Chondrocyte (in vitro differentiated cells): ENCODE measurements at regions not wholly inside any gene's neighbourhood (a gene's known extent, or its start where the extent isn't known, plus 50 kb on each side); places are given as distances from the start of the nearest gene placed in this dataset.
"Not testable (repeated sequence)": the region's sequence is repeated elsewhere in the genome, so short reads cannot be mapped to it uniquely, and the experiment has no call there.

ENCODE experiments used
- DNase-seq: peaks from one replicate; pipeline ENCODE4 v3.0.0; 2021; ENCODE audit warnings: mixed read lengths, low spot score
- H3K27ac Mint-ChIP-seq: one replicate; pipeline ENCODE4 v1.8.0; 2021; ENCODE audit warnings: mild to moderate bottlenecking, moderate library complexity, mixed read lengths; ENCODE audit not compliant: unreplicated experiment
- H3K27me3 Mint-ChIP-seq: 2 replicates; pipeline ENCODE4 v1.8.0; 2021; ENCODE audit warnings: low read depth, mixed read lengths
- H3K36me3 Mint-ChIP-seq: 2 replicates; pipeline ENCODE4 v1.8.0; 2021; ENCODE audit warnings: low read depth, mixed read lengths
- H3K4me1 Mint-ChIP-seq: 2 replicates; pipeline ENCODE4 v1.8.0; 2021; ENCODE audit warnings: low read depth, mild to moderate bottlenecking, mixed read lengths
- H3K4me3 Mint-ChIP-seq: one replicate; pipeline ENCODE4 v1.8.0; 2021; ENCODE audit warnings: mild to moderate bottlenecking, moderate library complexity, mixed read lengths; ENCODE audit not compliant: unreplicated experiment
- H3K9me3 Mint-ChIP-seq: 2 replicates; pipeline ENCODE4 v1.8.0; 2021; ENCODE audit warnings: low read depth, mixed read lengths
- TF ChIP-seq, protein P1 (sequence below): fragments of 200-600 bp; sonication (generic); IDR thresholded peaks from 2 replicates; pipeline ENCODE4 v1.5.0; 2021; ENCODE audit warnings: antibody characterized with exemption, mild to moderate bottlenecking, moderate library complexity

DNA sequence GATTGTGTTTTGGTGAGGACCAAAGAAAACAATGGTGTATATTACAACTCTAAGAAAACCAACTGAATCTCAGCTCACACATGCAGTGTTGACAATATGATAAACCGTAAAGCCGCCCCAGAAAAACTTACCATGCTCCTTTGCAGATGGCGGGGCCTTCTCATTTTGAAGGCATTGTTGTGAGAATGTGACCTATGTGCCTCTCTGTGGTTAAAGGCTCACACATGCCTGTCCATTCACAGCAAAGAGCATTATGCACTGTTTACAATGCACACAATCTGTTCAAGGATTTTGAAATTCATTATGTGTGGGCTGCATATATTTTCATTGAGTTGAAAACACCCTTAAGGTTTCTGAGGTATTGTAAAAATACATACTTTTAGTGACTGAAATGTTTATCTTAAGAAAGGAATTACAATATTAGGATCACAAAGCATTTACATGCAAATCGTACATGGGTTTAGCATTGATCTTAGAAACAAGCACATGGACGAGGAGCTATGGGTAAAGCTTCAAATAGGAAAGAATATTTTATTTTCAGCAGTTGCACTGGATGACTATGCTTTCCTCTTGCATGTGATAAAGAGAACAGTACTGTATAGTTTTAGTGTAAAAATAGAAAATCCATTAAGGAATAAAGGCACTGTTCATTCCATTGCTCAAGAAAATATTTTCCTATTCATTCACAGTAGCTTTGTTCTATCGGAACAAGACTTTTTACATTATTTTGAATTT, 334.3 kb downstream of the ARL4A start:
- no peaks in the 10 kb centered on the region for H3K9me3 Mint-ChIP-seq

DNA sequence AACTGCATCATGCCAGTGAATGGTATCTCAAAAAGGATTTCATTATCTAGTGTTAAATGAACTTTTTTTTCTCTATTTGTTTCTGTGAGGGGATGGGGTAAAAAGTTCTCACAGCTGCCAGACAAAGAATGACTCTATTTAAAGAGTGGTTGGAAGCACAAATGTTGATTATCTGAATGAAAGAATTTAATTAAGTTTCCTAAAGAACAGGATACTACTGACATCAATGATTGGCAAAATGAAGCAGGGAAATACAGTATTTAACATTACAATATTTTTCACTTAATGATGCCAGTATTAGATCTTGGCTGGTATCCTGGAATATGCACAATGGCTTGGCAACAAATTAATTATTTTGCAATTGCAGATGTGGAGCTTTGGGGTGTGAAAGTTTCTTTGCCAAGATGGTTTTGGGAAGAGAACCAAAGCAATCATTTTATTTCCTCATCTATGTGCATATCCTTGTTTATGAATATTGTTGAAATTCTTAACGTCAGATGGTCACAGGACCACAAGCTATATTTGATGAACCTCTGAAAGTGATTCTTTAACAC, 336.8 kb downstream of the ARL4A start:
- H3K36me3 Mint-ChIP-seq = no peaks in the 10 kb centered on the region
- TF ChIP-seq, protein P1, sequence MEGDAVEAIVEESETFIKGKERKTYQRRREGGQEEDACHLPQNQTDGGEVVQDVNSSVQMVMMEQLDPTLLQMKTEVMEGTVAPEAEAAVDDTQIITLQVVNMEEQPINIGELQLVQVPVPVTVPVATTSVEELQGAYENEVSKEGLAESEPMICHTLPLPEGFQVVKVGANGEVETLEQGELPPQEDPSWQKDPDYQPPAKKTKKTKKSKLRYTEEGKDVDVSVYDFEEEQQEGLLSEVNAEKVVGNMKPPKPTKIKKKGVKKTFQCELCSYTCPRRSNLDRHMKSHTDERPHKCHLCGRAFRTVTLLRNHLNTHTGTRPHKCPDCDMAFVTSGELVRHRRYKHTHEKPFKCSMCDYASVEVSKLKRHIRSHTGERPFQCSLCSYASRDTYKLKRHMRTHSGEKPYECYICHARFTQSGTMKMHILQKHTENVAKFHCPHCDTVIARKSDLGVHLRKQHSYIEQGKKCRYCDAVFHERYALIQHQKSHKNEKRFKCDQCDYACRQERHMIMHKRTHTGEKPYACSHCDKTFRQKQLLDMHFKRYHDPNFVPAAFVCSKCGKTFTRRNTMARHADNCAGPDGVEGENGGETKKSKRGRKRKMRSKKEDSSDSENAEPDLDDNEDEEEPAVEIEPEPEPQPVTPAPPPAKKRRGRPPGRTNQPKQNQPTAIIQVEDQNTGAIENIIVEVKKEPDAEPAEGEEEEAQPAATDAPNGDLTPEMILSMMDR = no peak
- no peaks in the 10 kb centered on the region for H3K9me3 Mint-ChIP-seq
- no peak for DNase-seq
- H3K27ac Mint-ChIP-seq = no peak overlapping the region
- peaks cover 11% of the 10 kb centered on the region for H3K4me1 Mint-ChIP-seq
- no peaks in the 10 kb centered on the region for H3K27me3 Mint-ChIP-seq
- no peak overlapping the region for H3K4me3 Mint-ChIP-seq

More for the DNA sequence above, 334.3 kb downstream of the ARL4A start:
- H3K4me1 Mint-ChIP-seq = peaks cover 27% of the 10 kb centered on the region
- DNase-seq = no peak
- no peaks in the 10 kb centered on the region for H3K27me3 Mint-ChIP-seq
- TF ChIP-seq, protein P1 = no peak
- H3K4me3 Mint-ChIP-seq = no peak overlapping the region
- no peak overlapping the region for H3K27ac Mint-ChIP-seq
- no peaks in the 10 kb centered on the region for H3K36me3 Mint-ChIP-seq

DNA sequence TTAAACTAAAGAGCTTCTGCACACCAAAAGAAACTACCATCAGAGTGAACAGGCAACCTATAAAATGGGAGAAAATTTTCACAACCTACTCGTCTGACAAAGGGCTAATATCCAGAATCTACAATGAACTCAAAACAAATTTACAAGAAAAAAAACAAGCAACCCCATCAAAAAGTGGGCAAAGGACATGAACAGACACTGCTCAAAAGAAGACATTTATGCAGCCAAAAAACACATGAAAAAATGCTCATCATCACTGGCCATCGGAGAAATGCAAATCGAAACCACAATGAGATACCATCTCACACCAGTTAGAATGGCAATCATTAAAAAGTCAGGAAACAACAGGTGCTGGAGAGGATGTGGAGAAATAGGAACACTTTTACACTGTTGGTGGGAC, 337.6 kb downstream of the ARL4A start:
- not testable (repeated sequence) for H3K27ac Mint-ChIP-seq, DNase-seq, H3K4me3 Mint-ChIP-seq

DNA sequence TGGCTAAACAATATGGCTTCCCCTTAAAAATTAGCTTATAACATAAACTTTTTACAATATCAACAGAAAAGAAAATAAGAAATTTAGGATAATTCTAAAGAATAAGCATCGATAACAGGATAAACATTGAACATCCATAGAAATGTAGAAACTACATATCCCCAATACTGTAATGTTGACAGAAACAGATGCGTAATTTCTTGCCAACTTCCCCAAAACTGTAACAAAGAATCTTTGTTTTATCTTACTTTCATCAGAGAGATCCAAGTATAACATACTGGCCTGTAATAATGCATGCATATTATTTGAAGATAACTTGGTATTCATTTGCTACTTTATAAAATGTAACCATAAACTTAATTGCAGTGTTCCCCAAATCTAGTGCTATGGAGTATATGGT, 339.9 kb downstream of the ARL4A start:
- no peaks in the 10 kb centered on the region for H3K9me3 Mint-ChIP-seq
- no peak overlapping the region for H3K4me3 Mint-ChIP-seq
- TF ChIP-seq, protein P1 = no peak
- DNase-seq = no peak
- no peaks in the 10 kb centered on the region for H3K4me1 Mint-ChIP-seq
- H3K36me3 Mint-ChIP-seq = no peaks in the 10 kb centered on the region
- no peaks in the 10 kb centered on the region for H3K27me3 Mint-ChIP-seq
- H3K27ac Mint-ChIP-seq = no peak overlapping the region

More for the DNA sequence above, 337.6 kb downstream of the ARL4A start:
- not testable (repeated sequence) for H3K27me3 Mint-ChIP-seq, H3K36me3 Mint-ChIP-seq, H3K9me3 Mint-ChIP-seq
- peaks cover 11% of the 10 kb centered on the region for H3K4me1 Mint-ChIP-seq

DNA sequence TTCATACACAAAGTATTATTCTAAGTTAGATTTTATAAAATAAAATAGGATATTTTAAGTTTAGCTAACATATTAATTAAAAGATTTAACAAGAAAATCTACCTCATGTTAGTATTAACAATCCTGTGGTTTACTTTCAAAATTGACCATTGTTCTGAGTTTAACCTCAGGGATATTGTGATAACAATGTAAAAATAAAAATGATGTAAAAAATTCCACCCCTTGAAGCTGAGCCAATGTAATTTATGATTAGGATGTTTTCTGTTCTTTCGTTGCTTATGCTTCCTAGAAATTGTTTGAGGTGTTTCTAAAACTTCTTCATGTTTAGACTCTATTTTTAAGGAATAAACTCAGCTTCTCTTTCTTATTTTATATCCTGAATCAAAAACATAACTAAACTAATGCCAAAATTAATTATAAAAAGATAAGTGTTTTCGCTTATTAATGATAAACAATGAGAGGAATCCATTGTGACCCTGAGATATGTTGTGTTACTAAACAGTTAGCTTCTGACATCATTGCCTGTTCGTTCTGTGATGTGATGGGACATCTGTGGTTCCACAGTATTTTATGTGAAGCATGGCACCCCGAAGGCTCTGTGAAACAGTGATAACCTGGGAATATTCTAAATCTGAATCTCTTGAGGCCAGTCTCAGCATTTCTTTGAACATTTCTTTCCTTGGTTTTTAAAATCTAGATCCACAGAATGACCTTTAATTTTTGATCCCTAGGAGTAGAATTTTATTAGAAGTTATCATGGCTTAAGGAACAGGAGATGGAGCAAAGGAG, 340.8 kb downstream of the ARL4A start:
- Mint-ChIP-seq H3K36me3 (no peaks in the 10 kb centered on the region), H3K9me3 (no peaks in the 10 kb centered on the region), H3K4me3 (no peak overlapping the region), H3K27me3 (no peaks in the 10 kb centered on the region), H3K27ac (no peak overlapping the region), H3K4me1 (no peaks in the 10 kb centered on the region)
- DNase-seq = no peak
- TF ChIP-seq, protein P1 = no peak
